Spleen (tissue), 11 donors: ENCODE measurements at regions not wholly inside any gene's neighbourhood (a gene's known extent, or its start where the extent isn't known, plus 50 kb on each side); places are given as distances from the start of the nearest gene placed in this dataset.

Experiments used
- DNase-seq: peaks from one replicate; pipeline ENCODE4 v3.0.0-alpha.2; 2020
- H3K27ac ChIP-seq, 8 donors: fragments of 200-600 bp; sonication (generic) in 7 of 8; 1 replicate in 4 of 8; 2 replicates in 4 of 8; pipeline versions ENCODE4 v1.5.0 to v1.8.0; 2016 to 2021; ENCODE audit warnings: inconsistent platforms in 4 of 8, mild to moderate bottlenecking in 4 of 8, moderate library complexity in 1 of 8
- H3K27me3 ChIP-seq, 7 donors: fragments of 200-600 bp; sonication (generic) in 6 of 7; replicated peaks in 1 of 7; 1 replicate in 4 of 7; 2 replicates in 3 of 7; pipeline versions ENCODE4 v1.5.0 to v1.8.0; 2016 to 2021; ENCODE audit warnings: inconsistent platforms in 3 of 7, mild to moderate bottlenecking in 1 of 7
- H3K36me3 ChIP-seq, 6 donors: fragments of 200-600 bp; sonication (generic) in 5 of 6; 1 replicate in 4 of 6; 2 replicates in 2 of 6; pipeline versions ENCODE4 v1.5.0 to v1.8.0; 2016 to 2021; ENCODE audit warnings: inconsistent platforms in 2 of 6
- H3K4me1 ChIP-seq, 6 donors: fragments of 200-600 bp; sonication (generic) in 5 of 6; 1 replicate in 3 of 6; 2 replicates in 3 of 6; pipeline versions ENCODE4 v1.5.0 to v1.8.0; 2016 to 2021; ENCODE audit warnings: inconsistent platforms in 3 of 6
- H3K4me3 ChIP-seq, 8 donors: fragments of 200-600 bp; sonication (generic) in 7 of 8; 1 replicate in 4 of 8; 2 replicates in 4 of 8; pipeline versions ENCODE4 v1.5.0 to v1.8.0; 2016 to 2021; ENCODE audit warnings: inconsistent platforms in 4 of 8, mild to moderate bottlenecking in 4 of 8, moderate library complexity in 2 of 8
- H3K9me3 ChIP-seq, 8 donors: fragments of 200-600 bp; sonication (generic) in 7 of 8; 1 replicate in 4 of 8; 2 replicates in 4 of 8; pipeline versions ENCODE4 v1.5.0 to v1.8.0; 2016 to 2021; ENCODE audit warnings: inconsistent platforms in 4 of 8
- CTCF ChIP-seq, 11 experiments: fragments of 200-600 bp in 7 of 11; fragments of 450-650 bp in 4 of 11; sonication (generic) in 4 of 11; IDR thresholded peaks in 8 of 11; conservative IDR thresholded peaks in 3 of 11; 1 replicate in 7 of 11; 2 replicates in 4 of 11; pipeline versions ENCODE4 v1.4.0 to v1.8.0; 2016 to 2021; ENCODE audit warnings: antibody characterized with exemption in 11 of 11, inconsistent platforms in 4 of 11, mild to moderate bottlenecking in 1 of 11
- POLR2A ChIP-seq, 3 donors: fragments of 450-650 bp; IDR thresholded peaks; one replicate each; pipeline ENCODE4 v1.5.1; 2017; ENCODE audit warnings: antibody characterized with exemption in 3 of 3, mild to moderate bottlenecking in 1 of 3
- POLR2AphosphoS5 ChIP-seq, 3 donors: sonication (generic); formaldehyde crosslinking; IDR thresholded peaks; one replicate each; pipeline ENCODE4 v1.5.1; 2017; ENCODE audit warnings: antibody characterized with exemption in 3 of 3
- WGBS, 5 donors: extraction: QIAGEN DNeasy Blood & Tissue Kit in 3 of 5; methylation state at CpG; one replicate each; pipeline versions ENCODE4 v1.1.5 to v1.1.7; 2013 to 2018; 5-methylcytosine and 5-hydroxymethylcytosine counted together
- intact Hi-C: fragments of 100-400 bp; cut with DNase I; formaldehyde crosslinking; loops from one replicate; pipeline ENCODE4 v1.15.0; 2023; ENCODE audit warnings: low total_unique reads
- donor health status: healthy with polysubstance abuse.
- donor health status: DM: no; HTN: no; CAD: no; lungs with moderate emphysema.
- donor health status: DM: no; HTN: no; CAD: no.
- donor health status: Bipolar disorder and iron deficiency.
- donor health status: healthy.
- donor health status: DM: no; HTN: no; CAD: no.
- donor health status: DM: yes; HTN: yes; CAD: no.

- WGBS, 5 donors = 51 to 82% (median 65%) methylated on average over 4 of the region's 4 CpGs
- Histone ChIP-seq H3K4me3 (no peak overlapping the region), H3K4me1 (no peaks in the 10 kb centered on the region), H3K9me3 (peaks cover 0 to 15% (median 5%) of the 10 kb centered on the region in 8 donors), H3K36me3 (no peaks in the 10 kb centered on the region), H3K27me3 (no peaks in the 10 kb centered on the region), H3K27ac (no peak overlapping the region)
- TF ChIP-seq POLR2AphosphoS5 (IDR thresholded peaks at IDR 0.05) (no peak), POLR2A (IDR thresholded peaks at IDR 0.05) (no peak), CTCF (IDR thresholded peaks at IDR 0.05 in 8 of 11, conservative IDR thresholded peaks at IDR 0.05 in 3 of 11) (no peak)
- DNase-seq = no peak
- intact Hi-C loops = no loop called here
Observed at GRCh38 chr6:156337801-156338200, 439.4 kb upstream of the ARID1B start.

GRCh38 chr6:156336733-156337132, 440.4 kb upstream of the ARID1B start:
- intact Hi-C loops = no loop called here
- no peak overlapping the region for H3K4me3 ChIP-seq
- no peaks in the 10 kb centered on the region for H3K36me3 ChIP-seq
- TF ChIP-seq POLR2AphosphoS5 (IDR thresholded peaks at IDR 0.05) = no peak
- TF ChIP-seq CTCF (IDR thresholded peaks at IDR 0.05 in 8 of 11, conservative IDR thresholded peaks at IDR 0.05 in 3 of 11) = no peak
- no peak for TF ChIP-seq POLR2A (IDR thresholded peaks at IDR 0.05)
- H3K4me1 ChIP-seq = no peaks in the 10 kb centered on the region
- H3K27ac ChIP-seq = no peak overlapping the region
- 87 to 92% (median 89%) methylated on average over 3 of the region's 3 CpGs for WGBS, 5 donors
- DNase-seq = no peak
- no peaks in the 10 kb centered on the region for H3K27me3 ChIP-seq
- peaks cover 6 to 25% (median 14%) of the 10 kb centered on the region in 8 donors for H3K9me3 ChIP-seq

GRCh38 chr6:156336089-156336488, 441.1 kb upstream of the ARID1B start:
- 61 to 80% (median 74%) methylated on average over 5 of the region's 5 CpGs for WGBS, 5 donors
- no peak for DNase-seq
- no peak overlapping the region for H3K4me3 ChIP-seq
- TF ChIP-seq POLR2AphosphoS5 (IDR thresholded peaks at IDR 0.05) = no peak
- TF ChIP-seq POLR2A (IDR thresholded peaks at IDR 0.05) = no peak
- no peak for TF ChIP-seq CTCF (IDR thresholded peaks at IDR 0.05 in 8 of 11, conservative IDR thresholded peaks at IDR 0.05 in 3 of 11)
- intact Hi-C loops = no loop called here
- H3K27ac ChIP-seq = no peak overlapping the region
- peaks cover 6 to 32% (median 19%) of the 10 kb centered on the region in 8 donors for H3K9me3 ChIP-seq
- no peaks in the 10 kb centered on the region for H3K36me3 ChIP-seq
- H3K4me1 ChIP-seq = no peaks in the 10 kb centered on the region
- no peaks in the 10 kb centered on the region for H3K27me3 ChIP-seq

GRCh38 chr6:156334966-156335365, 442.2 kb upstream of the ARID1B start:
- Histone ChIP-seq H3K4me3 (no peak overlapping the region), H3K27ac (no peak overlapping the region), H3K27me3 (no peaks in the 10 kb centered on the region), H3K9me3 (peaks cover 6 to 38% (median 21%) of the 10 kb centered on the region in 8 donors), H3K4me1 (no peaks in the 10 kb centered on the region), H3K36me3 (no peaks in the 10 kb centered on the region)
- intact Hi-C loops = no loop called here
- TF ChIP-seq POLR2A (IDR thresholded peaks at IDR 0.05) (no peak), POLR2AphosphoS5 (IDR thresholded peaks at IDR 0.05) (no peak), CTCF (IDR thresholded peaks at IDR 0.05 in 8 of 11, conservative IDR thresholded peaks at IDR 0.05 in 3 of 11) (no peak)
- no peak for DNase-seq
